Ishikawa (cell line): ENCODE measurements at regions not wholly inside any gene's neighbourhood (a gene's known extent, or its start where the extent isn't known, plus 50 kb on each side); places are given as distances from the start of the nearest gene placed in this dataset.

Source experiments
- CEBPB ChIP-seq: IDR thresholded peaks from 2 replicates; pipeline ENCODE4 v1.6.1; 2012
- CREB1 ChIP-seq: IDR thresholded peaks from 2 replicates; pipeline ENCODE4 v1.6.1; 2012; ENCODE audit warnings: low read depth
- EP300 ChIP-seq: IDR thresholded peaks from 2 replicates; pipeline ENCODE4 v1.6.1; 2012; ENCODE audit warnings: borderline replicate concordance
- MAX ChIP-seq: IDR thresholded peaks from 2 replicates; pipeline ENCODE4 v1.6.1; 2012
- NFIC ChIP-seq: IDR thresholded peaks from 2 replicates; pipeline ENCODE4 v1.6.1; 2012
- RAD21 ChIP-seq: IDR thresholded peaks from 2 replicates; pipeline ENCODE4 v1.6.1; 2012; ENCODE audit warnings: low read depth
- REST ChIP-seq: IDR thresholded peaks from 2 replicates; pipeline ENCODE4 v1.6.1; 2012; ENCODE audit warnings: low read depth, mild to moderate bottlenecking
- TAF1 ChIP-seq: IDR thresholded peaks from 2 replicates; pipeline ENCODE4 v1.6.1; 2012; ENCODE audit warnings: low read depth, mild to moderate bottlenecking
- YY1 ChIP-seq: IDR thresholded peaks from 2 replicates; pipeline ENCODE4 v1.6.1; 2012; ENCODE audit warnings: low read depth

GRCh38 chr14:66003082-66003730 lies 483.0 kb upstream of the CCDC196 start:
- TF ChIP-seq EP300 = no peak
- TF ChIP-seq TAF1 = no peak
- no peak for TF ChIP-seq RAD21
- no peak for TF ChIP-seq CREB1
- no peak for TF ChIP-seq CEBPB
- TF ChIP-seq MAX = no peak
- TF ChIP-seq REST = no peak
- no peak for TF ChIP-seq YY1
- no peak for TF ChIP-seq NFIC
